WI38 (cell line): ENCODE measurements at regions not wholly inside any gene's neighbourhood (a gene's known extent, or its start where the extent isn't known, plus 50 kb on each side); places are given as distances from the start of the nearest gene placed in this dataset.

ENCODE experiments used
- H3K4me3 ChIP-seq: 2 replicates; pipeline ENCODE4 v1.5.1; 2011; ENCODE audit warnings: low read depth, mild to moderate bottlenecking, control low read depth, low read length
- CTCF ChIP-seq: IDR thresholded peaks from 2 replicates; pipeline ENCODE4 v1.5.1; 2012; ENCODE audit warnings: low read depth, mild to moderate bottlenecking, control low read depth, low read length

- no peak overlapping the region for H3K4me3 ChIP-seq
- TF ChIP-seq CTCF, result no peak
Measured at GRCh38 chr12:41866878-41867430, 277.7 kb downstream of the GXYLT1 start.

GRCh38 chr12:41856228-41856627, 288.4 kb downstream of the GXYLT1 start:
- TF ChIP-seq CTCF, result no peak
- H3K4me3 ChIP-seq, result no peak overlapping the region

- no peak overlapping the region for H3K4me3 ChIP-seq
- no peak for TF ChIP-seq CTCF
Measured at GRCh38 chr12:41850046-41850445, 294.6 kb downstream of the GXYLT1 start.

- H3K4me3 ChIP-seq, result no peak overlapping the region
- TF ChIP-seq CTCF, result no peak
Measured at GRCh38 chr12:41846718-41847117, 298.0 kb downstream of the GXYLT1 start.

GRCh38 chr12:41836416-41836815, 308.3 kb downstream of the GXYLT1 start:
- H3K4me3 ChIP-seq, result no peak overlapping the region
- TF ChIP-seq CTCF, result no peak

- no peak for TF ChIP-seq CTCF
- no peak overlapping the region for H3K4me3 ChIP-seq
Measured at GRCh38 chr12:41835556-41835955, 309.1 kb downstream of the GXYLT1 start.

- TF ChIP-seq CTCF, result no peak
- H3K4me3 ChIP-seq, result no peak overlapping the region
Measured at GRCh38 chr12:41819948-41820347, 324.7 kb downstream of the GXYLT1 start.
